ENCODE measurements at regions not wholly inside any gene's neighbourhood (a gene's known extent, or its start where the extent isn't known, plus 50 kb on each side); places are given as distances from the start of the nearest gene placed in this dataset.

DNA sequence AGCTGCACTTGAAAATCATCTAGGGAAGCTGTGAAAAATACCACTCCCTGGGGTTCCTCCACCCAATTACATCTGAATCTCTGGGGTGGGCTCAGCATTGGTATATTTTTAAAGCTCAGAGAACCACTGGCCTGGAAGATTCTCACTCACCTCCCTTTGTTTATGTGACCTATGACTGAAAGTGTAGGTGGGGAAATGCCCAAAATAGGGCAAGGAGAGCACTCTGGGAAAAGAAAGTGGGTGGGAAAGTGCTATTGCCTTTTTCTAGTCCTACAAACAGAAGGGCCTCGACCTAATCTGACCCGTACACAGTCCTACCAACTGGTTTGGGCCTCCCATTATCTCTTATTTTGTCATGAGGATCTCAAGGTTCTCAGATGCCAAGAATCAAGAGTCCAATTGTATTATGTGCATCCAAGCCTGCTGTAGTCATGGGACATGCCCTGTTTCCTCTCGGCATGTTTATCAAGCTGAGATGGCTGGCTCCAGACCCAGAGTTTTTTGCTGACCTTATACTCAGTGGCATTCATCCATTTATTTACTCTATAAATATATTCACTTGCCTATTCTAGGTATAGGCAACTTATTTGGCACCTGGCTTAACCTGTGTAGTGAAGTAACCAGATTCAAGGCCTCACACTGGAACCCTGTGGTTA, 483.7 kb downstream of the ENC1 start:
- DNase-seq (ENCODE audit: low read depth in 2 of 2): no peak

DNA sequence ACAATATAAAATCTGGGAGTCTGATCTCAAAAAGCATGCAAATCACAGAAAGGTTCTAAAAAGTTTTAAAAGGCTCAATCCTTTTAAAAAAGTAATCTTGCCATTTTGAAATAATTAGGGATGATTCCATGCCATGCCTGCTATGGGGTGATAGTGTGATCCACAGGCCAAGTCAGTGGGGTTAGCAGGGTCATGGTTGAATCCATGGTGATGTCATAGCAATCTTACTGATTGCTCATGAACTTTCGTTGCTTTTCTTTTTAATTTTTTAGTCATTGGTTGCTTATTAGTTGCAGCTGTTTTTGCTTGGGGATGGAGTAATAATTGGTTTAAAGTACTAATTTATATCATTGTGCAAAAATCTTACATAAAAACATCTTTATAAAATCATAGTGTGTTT, 485.0 kb downstream of the ENC1 start:
- DNase-seq (ENCODE audit: low read depth in 2 of 2): no peak

DNA sequence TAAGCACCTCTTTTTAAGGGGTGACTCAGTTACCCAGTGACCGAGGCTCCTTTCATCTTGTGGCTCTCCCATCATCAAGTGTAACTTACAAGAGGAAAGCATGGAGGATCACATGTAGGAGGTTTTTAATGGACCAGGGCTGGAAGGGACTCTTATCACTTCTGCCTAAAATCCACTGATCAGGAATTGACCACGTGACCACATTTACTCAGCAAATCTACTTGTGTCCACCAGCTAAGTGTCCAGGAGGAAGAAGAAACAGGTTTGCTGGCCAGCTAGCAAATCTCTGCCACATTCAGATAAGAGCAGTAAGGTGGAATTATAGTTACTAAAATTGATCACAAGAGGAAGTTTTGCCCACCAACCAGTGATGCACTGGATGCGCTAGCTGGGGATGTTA, 486.0 kb downstream of the ENC1 start:
- DNase-seq (ENCODE audit: low read depth in 2 of 2): no peak

DNA sequence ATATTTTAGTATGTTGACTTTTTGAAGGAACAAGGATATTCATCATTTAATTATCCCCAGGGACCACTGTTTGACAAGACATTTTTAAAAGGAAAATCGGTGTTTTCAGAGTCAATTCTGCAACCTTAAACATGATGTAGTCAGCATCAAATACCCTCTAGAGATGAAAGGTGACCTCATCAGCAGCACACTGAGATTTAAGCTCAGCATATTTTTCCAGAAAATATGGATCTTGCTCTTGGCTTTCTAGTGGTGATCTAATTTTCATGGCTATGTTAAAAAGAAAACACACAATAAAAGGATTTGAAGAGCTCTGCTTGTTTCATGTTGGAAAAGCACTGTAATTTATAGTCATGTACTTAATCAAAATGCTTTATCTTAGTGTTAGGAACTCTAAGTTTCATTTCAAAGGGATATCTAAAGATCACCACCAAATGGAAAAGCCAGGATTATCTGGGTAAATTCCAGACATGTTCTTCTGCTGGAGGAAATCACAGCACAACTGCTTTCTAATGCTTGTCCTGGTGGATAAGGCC, 487.2 kb downstream of the ENC1 start:
- no peak for DNase-seq (ENCODE audit: low read depth in 2 of 2)

- DNase-seq (ENCODE audit: low read depth in 2 of 2): no peak
Measured at GRCh38 chr5:74152625-74153254, 487.8 kb downstream of the ENC1 start.

GRCh38 chr5:74152136-74152535, 488.4 kb downstream of the ENC1 start:
- no peak for DNase-seq (ENCODE audit: low read depth in 2 of 2)

DNA sequence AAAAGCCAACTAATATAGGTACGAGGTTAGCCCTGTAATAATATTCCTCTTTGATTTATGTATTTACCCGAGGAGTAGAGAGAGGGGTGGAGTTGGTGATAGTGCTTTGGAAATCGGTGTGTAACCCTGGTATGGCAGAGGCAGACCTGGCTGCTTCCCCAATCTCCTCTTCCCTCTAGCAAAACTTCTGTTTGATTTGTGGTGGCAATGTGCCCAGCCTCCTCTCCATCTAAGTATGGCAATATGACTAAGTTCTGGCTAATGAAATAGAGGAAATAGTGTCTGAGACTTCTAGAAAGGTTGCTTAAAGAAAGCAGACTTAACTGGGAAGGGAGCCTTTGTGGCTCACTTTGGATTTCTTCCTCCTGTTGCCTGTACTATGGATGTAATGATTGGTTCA, 491.1 kb downstream of the ENC1 start:
- DNase-seq (ENCODE audit: low read depth in 2 of 2): no peak

DNA sequence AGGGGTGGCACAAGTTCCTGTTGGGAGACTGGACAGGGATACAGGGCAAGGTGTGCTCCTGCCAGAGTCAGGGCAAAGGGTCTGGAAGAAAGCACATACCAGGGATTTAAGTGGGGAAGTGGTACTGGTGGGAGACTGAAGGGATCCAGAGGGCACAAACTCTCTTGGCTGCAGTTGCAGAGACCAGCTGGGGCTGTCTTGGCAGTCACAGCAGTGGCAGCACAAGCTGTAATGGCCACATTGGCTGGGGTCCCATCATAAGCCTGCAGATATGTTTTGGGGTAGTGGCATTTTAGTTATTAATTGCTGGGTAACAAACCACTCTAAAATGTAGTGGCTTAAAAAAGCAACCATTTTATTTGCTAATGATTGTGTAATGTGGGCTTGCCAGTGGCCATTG, 492.2 kb downstream of the ENC1 start:
- no peak for DNase-seq (ENCODE audit: low read depth in 2 of 2)

GRCh38 chr5:74146796-74147195, 493.7 kb downstream of the ENC1 start:
- DNase-seq (ENCODE audit: low read depth in 2 of 2): no peak

DNA sequence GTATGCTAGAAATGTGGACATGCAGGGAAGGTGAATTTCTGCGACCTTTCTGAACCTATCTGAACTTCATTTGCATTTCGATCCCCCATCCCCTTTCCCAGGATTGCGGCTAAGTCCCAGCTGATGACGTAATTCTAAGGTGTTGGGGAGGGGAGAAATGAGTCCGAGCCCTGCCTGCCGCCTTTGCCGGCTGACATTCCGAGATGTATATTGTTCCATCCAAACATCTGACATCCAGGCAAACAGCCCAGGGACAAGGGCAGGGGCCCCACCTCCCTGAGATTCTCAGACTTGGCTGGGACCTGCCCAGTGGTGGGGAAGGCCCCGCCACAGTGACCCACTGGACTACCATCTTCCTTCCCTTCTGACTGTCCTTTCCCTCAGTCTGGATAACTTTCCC, 494.6 kb downstream of the ENC1 start:
- DNase-seq (ENCODE audit: low read depth in 2 of 2): no peak

DNA sequence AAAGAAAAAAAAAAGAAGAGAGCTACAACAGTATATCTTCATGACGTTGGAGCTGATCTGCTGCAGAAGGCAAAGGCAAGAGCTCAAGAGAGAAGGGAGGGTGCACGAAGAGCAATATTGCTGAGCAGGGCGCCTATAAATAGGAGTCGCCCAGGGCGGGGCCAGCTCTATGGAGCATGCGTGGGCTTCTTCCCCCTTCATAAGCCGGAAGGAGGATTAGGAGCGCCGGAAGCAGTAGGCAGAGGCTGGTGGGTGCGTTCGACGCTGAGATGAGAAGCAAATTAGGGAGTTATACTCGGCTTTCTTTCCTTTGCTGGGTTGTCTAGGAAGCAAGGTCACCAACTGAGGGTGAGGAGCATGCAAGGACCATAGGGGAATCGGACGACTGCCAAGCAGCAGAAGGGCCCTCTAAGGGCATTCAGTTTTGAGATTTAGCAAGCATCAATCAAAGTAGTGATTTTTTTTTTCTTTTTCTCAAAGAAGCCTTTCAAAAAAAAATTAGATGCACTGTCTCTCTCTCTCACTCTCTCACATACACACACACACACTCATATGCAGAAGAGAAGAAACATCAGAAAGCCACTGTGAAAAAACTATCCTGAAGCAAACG, 496.7 kb downstream of the ENC1 start:
- DNase-seq (ENCODE audit: low read depth in 2 of 2): no peak

DNA sequence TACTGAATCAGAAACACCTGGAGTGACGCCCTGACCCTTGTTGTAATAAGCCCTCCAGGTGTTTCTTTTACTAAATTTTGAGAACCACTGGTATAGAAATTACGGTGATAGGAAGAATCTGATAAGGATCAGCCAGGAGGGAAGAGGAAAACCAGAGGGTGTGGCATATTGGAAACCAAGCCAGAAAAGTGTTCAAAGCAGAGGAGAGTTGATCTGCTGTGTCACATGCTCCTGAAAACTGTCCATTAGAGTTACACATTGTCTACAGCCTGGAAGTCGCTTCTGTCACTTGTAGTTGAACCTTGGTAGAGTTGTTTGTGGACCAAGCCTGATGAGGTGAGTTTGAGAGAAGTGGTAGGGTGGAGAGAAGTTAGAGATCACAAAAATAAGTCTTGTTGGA, 497.4 kb downstream of the ENC1 start:
- no peak for DNase-seq (ENCODE audit: low read depth in 2 of 2)

DNA sequence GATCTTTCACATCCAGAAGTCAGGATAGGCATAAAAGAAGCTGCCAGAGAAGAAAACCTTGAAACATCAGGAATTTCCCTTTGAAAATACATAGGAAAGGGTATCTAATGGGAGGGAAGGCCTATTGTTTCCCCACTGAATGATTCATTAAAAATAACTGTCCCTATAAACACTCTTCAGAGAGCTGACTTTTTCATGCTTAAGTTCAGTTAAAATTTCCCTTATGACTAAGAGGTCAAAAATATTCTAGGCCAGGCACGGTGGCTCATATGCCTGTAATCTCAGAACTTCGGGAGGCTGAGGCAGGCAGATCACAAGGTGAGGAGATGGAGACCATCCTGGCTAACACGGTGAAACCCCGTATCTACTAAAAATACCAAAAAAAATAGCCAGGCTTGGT, 499.5 kb downstream of the ENC1 start:
- no peak for DNase-seq (ENCODE audit: low read depth in 2 of 2)

DNA sequence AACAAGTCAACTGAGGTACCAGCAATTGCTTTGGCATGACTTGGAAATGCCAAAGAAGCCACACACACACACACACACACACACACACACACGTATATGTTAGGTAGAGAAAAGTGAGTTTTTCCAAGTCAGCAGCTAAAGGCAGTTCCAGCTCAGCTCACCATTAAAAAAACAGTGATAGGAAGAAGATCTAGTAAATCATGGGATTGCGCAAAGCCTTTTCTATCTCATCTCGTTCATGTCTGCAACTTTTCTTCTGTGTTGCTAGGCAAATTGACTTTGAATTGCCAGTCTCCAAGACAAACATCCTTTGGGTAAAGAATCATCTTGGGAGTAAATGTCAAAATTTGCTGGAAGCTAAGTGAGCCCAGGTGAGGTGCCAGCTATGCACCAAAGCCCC, 500.1 kb downstream of the ENC1 start:
- no peak for DNase-seq (ENCODE audit: low read depth in 2 of 2)

GRCh38 chr5:74139589-74139988, 500.9 kb downstream of the ENC1 start:
- no peak for DNase-seq (ENCODE audit: low read depth in 2 of 2)

DNA sequence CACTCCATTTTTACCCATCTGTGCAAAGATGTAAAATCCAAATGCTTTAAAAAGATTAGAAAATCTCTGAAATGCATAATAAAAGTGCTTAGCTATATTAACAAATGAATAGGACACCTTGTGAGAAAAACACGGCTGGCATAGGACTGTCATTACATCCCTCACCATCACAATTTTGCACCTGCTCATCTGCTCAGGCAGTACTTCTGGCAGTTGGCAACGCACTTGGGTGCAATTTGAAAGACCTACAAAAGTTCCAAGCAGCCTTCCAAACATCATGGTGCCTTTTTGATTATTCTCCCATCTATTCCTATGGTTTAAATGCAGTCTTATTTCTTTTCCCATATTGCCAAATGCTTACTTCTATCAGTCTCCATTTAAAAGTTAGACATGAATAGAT, 501.8 kb downstream of the ENC1 start:
- DNase-seq (ENCODE audit: low read depth in 2 of 2): no peak

DNA sequence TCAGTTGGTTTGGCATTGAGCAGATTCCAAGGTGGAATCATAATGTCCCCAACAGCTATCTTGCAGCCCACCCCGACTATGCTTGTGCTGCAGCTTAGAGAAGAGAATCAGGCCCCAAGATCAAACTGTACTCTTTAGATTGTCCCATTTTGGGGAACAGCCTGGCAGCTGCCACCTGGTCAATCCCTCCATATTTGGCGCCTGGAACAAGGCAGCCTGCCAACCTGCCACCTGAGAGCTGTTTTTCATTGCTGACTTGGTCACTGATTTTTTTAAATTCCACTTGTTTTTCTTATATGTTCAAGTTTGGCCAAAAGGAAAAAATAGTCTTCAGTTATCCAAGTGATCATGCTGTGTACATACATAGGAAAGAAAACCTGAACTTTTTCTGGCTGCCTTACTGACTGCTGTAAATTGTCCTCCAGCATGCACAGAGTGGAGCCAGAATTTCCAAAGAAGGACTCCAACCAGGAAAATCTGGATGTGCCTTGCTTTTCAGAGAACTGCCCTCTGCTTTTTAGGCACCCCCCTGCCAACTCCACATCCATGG, 504.2 kb downstream of the ENC1 start:
- no peak for DNase-seq (ENCODE audit: low read depth in 2 of 2)

DNA sequence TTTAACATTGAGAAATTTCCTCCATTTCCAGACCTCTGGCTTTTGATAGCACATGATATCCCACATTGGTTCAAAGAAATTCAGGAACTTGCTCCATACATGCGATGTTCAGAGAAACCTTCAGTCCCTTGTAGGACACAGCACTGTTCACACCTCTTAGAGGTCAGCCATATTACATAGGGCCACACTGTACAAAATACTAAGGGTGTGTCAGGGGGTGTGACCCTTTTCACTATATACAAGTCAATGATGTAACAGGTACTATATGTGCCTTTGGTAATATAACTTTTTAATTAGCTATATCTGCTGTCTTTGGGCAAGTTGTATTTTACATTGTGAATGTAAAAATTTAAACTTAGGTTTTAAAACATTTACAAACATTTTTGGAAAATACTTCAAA, 505.5 kb downstream of the ENC1 start:
- DNase-seq (ENCODE audit: low read depth in 2 of 2): no peak

DNA sequence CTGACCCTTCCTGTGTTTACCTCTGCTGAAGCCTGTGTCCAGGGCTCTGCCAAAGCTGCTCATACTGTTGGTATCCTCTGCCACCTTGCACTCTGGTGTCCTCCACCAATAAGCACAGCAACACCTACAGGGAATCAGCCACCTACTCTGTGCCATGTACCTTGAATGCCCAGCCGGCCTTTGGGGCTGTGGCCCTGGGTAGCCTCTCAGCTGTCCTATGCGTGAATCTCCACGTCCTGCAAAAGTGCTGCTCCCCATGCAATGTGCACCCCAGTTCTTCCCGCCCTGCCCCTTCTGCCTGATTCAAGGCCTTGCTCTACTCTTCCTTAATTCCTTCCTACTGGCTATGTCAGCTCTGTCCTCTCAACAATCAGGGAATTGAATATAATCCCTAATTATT, 506.5 kb downstream of the ARHGEF28 start:
- no peak for DNase-seq (ENCODE audit: low read depth in 2 of 2)

DNA sequence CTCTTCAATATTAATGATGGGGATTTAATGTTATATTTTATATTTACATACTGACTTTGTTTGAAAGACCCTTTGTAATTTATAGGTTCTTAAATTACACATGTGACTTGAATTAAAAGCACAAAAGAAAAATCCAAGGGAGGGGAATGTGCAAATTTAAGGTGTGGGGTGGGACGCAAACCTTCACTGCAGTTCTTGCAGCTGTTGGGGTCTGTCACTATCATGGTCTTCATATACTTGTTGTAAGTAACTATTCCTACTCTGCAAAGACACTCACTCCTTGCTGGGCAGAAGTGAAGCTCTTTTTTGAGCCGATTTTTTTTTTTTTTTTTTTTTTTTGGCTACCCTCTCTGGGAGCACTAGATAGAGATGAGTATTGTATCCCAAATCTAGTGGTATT, 505.3 kb downstream of the ARHGEF28 start:
- no peak for DNase-seq (ENCODE audit: low read depth in 2 of 2)

DNA sequence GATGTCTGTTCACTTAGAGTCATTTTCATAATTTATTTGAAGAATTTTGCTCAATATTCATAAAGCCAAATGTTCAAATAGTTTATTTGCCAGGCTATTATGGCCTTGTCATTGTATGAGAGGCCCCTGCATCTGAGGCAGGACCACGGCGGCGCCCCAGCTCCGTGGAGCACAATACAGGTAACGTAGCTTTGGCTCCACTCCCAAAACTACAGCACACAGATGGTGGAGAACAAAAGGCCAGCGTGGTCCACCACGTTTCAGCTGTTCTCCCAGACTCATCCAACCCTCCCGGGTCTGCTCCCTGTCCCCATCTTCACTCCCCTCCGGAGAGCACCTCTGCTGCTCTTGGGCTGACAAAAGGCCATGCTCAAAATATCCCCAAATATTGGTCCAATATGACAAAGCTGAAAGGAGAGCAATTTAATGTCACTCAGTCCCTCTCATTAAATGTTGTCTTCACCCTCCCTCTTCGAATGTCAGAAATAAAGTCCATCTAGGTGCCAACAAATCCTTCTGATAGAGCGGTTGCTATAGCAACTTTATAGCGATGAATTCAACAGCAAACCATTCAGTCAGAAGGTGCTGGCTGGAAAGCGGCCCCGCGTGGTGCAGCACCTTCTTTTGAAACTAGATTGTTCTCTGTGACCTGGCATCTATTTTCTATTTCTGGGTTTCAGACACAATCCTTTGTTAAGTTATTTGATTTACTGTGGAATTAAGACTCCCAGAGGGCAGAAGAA, 504.3 kb downstream of the ARHGEF28 start:
- no peak for DNase-seq (ENCODE audit: low read depth in 2 of 2)
